GM12874 (cell line): ENCODE measurements at regions not wholly inside any gene's neighbourhood (a gene's known extent, or its start where the extent isn't known, plus 50 kb on each side); places are given as distances from the start of the nearest gene placed in this dataset.

ENCODE experiments used
- TF ChIP-seq, protein P1 (sequence below): IDR thresholded peaks from 2 replicates; pipeline ENCODE4 v1.5.1; 2011; ENCODE audit warnings: low read depth, mild to moderate bottlenecking, control low read depth, low read length, moderate library complexity; ENCODE audit not compliant: insufficient read depth

DNA sequence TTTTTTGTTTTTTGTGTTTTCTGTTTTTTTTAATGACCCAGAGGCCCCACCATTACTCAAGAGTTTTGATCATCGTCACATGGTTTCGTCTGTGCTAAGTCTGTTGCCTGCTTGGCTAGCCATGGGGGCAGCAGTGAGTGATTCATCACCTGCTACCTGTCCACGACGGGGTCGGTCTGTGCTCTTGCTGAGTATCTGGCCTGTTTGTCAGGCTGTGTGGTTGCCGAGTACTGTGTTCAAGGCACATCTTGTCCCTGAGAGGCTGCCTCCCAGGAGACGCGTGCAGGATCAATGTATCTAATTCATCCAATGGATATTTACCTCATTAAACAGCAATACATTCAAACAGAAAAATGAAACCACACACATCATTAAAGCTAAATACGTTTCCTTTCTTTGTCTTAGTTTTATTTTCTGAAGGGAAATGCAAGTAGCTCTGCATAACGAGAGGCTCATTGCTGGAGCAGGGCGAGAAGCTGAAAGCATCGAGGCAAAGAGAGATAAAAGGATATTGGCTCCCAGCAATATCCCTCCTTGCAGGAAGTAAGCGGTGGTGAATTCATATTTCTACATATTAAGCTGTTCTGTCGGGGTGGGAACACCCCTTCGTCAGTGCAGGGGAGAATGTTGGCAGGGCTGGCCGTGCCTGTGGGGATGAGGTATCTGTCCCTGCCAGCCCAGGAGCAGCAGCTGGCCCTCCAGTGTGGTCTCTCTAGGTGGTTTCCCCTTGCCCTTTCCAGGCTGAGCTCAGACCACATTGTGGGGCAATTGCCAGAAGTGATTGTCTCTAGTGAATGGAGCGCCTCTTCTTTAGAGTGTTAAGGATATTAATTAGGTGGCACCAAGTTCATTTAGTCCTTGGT, 166.2 kb upstream of the ASIC2 start:
- TF ChIP-seq, protein P1, sequence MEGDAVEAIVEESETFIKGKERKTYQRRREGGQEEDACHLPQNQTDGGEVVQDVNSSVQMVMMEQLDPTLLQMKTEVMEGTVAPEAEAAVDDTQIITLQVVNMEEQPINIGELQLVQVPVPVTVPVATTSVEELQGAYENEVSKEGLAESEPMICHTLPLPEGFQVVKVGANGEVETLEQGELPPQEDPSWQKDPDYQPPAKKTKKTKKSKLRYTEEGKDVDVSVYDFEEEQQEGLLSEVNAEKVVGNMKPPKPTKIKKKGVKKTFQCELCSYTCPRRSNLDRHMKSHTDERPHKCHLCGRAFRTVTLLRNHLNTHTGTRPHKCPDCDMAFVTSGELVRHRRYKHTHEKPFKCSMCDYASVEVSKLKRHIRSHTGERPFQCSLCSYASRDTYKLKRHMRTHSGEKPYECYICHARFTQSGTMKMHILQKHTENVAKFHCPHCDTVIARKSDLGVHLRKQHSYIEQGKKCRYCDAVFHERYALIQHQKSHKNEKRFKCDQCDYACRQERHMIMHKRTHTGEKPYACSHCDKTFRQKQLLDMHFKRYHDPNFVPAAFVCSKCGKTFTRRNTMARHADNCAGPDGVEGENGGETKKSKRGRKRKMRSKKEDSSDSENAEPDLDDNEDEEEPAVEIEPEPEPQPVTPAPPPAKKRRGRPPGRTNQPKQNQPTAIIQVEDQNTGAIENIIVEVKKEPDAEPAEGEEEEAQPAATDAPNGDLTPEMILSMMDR, result peak; percentile 41; the same call in 1 of the 2 replicates

DNA sequence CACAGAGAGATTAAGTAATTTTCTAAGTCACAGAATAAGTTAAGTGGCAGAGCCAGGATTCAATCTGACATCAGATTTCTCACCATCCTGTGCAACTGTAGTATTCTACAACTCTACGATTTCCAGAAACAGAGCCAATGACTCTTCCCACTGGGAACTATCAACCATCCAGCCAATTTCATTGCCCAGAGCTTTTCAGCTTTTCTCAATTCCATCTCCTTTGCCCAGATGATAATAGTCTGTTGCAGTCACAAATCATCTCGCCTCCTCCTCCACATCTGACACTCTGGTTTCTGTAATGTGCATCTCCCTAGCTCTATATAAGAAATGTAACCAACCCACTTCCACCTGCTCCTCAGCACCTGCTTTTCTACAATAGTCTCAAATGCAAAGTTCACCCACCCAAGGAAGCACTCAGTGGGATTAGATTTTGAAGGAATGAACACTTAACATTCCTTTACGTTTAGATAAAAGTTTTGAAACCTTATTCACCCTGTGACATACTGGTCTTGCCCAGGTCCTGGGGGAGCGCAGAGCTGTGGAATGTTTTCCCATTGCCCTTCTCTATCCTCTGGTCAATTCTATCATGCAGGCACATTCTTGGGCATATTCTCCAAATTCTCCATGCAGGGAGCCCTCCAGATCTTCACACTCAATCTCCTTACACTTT, 167.8 kb upstream of the ASIC2 start:
- TF ChIP-seq, protein P1, result no peak

DNA sequence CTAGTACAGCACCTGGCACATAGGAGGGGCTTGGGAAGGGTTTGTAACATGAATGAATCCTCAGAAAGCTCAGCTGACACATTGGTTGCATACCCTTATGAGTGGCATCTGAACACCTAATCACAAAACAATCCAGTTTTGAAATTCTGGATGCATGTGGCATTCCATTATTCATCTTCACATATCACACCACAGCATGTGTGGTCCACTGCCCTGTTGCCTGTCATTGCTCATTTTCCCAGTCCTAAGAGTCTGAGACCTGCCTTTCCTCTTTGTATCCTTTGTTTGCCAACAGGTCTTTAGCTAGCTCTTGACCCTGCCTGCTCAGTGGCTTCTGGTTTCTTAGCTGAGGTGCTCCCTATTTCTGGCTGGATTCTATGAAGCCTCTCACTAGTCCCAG, 170.8 kb upstream of the ASIC2 start:
- TF ChIP-seq, protein P1, result no peak

DNA sequence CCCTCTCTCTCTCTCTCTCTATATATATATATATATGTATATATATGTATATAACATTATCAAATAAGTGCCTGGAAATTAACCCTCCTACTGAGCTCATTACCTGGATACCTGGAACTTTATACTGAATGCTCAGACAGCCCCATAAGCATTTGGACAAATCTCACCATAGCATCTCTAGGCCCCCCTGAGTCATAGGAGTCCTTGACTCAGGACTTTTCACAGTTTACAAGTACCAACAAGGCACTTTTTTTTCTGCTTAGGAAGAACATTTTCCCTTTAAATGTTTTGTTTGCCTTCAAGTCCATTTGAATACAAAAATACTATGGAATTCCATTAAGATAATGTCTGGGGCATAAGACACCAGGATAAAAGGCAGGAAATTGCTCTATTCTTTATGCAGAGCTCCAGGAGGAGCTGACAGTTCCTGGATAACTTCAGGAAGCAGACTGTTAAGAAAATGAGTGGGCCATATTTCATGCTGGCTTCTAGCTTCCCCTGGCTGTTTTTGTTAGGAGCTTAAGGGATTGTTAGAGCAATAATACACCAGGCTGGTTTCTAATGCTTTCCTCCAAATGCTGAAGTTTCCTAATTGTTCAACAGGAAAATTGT, 171.7 kb upstream of the ASIC2 start:
- TF ChIP-seq, protein P1, result no peak

DNA sequence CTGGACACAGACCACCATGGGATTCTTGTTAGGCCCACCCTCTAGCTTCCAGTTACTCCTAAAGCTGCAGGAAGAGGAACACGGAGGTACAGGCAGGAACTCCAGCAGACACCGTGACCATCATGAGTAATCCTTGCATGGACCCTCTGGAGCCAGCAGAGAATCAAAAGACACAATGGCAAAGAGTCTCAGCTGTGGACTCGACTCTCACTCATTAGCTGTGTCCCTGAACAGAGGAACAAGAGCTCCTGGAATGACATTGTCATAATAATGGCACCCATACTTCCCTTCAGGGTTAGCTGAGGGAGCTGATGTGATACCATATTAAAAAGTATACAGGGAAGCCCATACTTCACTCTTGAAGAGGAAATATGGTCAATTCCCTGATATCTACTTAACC, 176.3 kb upstream of the ASIC2 start:
- TF ChIP-seq, protein P1, result no peak

DNA sequence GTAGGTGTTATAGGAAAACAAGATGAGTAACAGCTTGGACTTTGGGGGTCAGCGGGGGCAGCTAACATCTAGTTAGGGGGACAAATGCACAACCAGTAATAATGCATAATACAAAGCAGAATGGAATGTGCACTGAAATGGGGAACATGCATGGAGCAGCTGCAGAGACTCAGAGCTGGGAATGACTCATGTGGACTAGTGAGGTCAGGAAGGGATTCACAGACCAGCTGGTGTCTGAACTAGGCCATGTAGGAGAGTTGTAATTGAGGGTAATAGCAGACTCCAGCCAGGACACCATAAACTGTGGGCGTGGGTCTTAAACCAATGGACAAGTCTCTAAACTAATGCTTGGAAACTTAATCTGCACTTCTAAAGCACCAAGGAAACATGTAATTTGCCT, 176.8 kb upstream of the ASIC2 start:
- TF ChIP-seq, protein P1, result no peak

DNA sequence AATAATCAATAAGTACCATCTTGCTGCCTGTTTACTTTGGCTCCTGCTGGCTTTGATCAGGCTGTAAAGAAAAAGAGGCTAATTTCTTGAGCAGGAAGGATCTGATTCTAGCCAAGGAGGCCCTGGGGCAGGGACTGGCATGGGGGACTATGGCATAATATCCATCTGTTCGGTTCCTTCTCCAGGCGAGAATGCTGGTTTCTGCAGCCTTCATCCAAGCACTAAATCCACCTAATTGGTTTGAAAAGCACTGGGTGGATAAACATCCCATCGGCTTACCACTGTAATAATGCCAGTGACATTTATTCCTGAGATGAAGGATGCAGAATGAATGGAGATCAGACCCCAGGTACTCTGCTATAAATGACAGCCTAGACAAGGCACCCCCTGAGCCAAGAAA, 180.0 kb upstream of the ASIC2 start:
- TF ChIP-seq, protein P1, result no peak
